IMR-90 (cell line): ENCODE measurements at regions not wholly inside any gene's neighbourhood (a gene's known extent, or its start where the extent isn't known, plus 50 kb on each side); places are given as distances from the start of the nearest gene placed in this dataset.

Source experiments
- ATAC-seq: fragments of 200-7000 bp; cut with Tn5 transposase; 2 replicates; pipeline ENCODE4 v1.9.1; 2020; ENCODE audit warnings: low read depth, mild to moderate bottlenecking, moderate library complexity
- BruUV-seq: library from RNA; stranded (reverse); fragments of 400-500 nt; replicated peaks from 2 replicates; lab custom pipeline; 2021; lab: Mats Ljungman, UMichigan
- CTCF ChIA-PET: fragments of 300-600 bp; formaldehyde crosslinking; extraction: SDS; loops from one replicate; lab custom pipeline; 2021; ENCODE audit warnings: antibody characterized with exemption; lab: Yijun Ruan, JAX
- POLR2A ChIA-PET: fragments of 300-600 bp; sonication (Branson Sonifier 250); formaldehyde crosslinking; loops from one replicate; lab custom pipeline; 2022; ENCODE audit warnings: antibody characterized with exemption; ENCODE audit not compliant: unreplicated experiment; lab: Charles Lee
- DNase-seq: peaks from one replicate; pipeline ENCODE4 v3.0.0; 2013
- H2AFZ ChIP-seq: replicated peaks from 2 replicates; pipeline ENCODE3; 2013; ENCODE audit warnings: low read length, mild to moderate bottlenecking; ENCODE audit not compliant: poor library complexity
- H2AK5ac ChIP-seq: 2 replicates; pipeline ENCODE4 v1.6.1; 2013; ENCODE audit warnings: low read depth, low read length, inconsistent platforms
- H2AK9ac ChIP-seq: replicated peaks from 2 replicates; pipeline ENCODE3; 2013; ENCODE audit warnings: mild to moderate bottlenecking, low read depth, low read length, moderate library complexity; ENCODE audit not compliant: poor library complexity
- H2BK120ac ChIP-seq: 2 replicates; pipeline ENCODE4 v1.6.1; 2013; ENCODE audit warnings: low read depth, low read length, inconsistent platforms
- H2BK15ac ChIP-seq: 3 replicates; pipeline ENCODE4 v1.6.1; 2013; ENCODE audit warnings: low read depth, low read length, inconsistent platforms
- H2BK20ac ChIP-seq: 2 replicates; pipeline ENCODE4 v1.6.1; 2013; ENCODE audit warnings: low read depth, mild to moderate bottlenecking, inconsistent platforms, low read length, moderate library complexity
- H2BK5ac ChIP-seq: 2 replicates; pipeline ENCODE4 v1.6.1; 2013; ENCODE audit warnings: mild to moderate bottlenecking, low read depth, low read length, inconsistent platforms; ENCODE audit not compliant: poor library complexity, severe bottlenecking
- H3K14ac ChIP-seq: replicated peaks from 2 replicates; pipeline ENCODE4 v1.6.1; 2013; ENCODE audit warnings: low read depth, low read length, inconsistent platforms
- H3K18ac ChIP-seq: 2 replicates; pipeline ENCODE4 v1.6.1; 2013; ENCODE audit warnings: low read depth, low read length, control low read depth
- H3K23ac ChIP-seq: 2 replicates; pipeline ENCODE4 v1.6.1; 2013; ENCODE audit warnings: low read depth, low read length, inconsistent platforms
- H3K27ac ChIP-seq: 2 replicates; pipeline ENCODE4 v1.5.1; 2013; ENCODE audit warnings: mild to moderate bottlenecking, control low read depth, low read length; ENCODE audit not compliant: insufficient read depth
- H3K27me3 ChIP-seq: 2 replicates; pipeline ENCODE4 v1.6.1; 2013; ENCODE audit warnings: low read length; ENCODE audit not compliant: control insufficient read depth, insufficient read depth
- H3K36me3 ChIP-seq: 2 replicates; pipeline ENCODE4 v1.6.1; 2013; ENCODE audit warnings: low read length, mixed read lengths; ENCODE audit not compliant: control insufficient read depth, insufficient read depth
- H3K4ac ChIP-seq: 2 replicates; pipeline ENCODE4 v1.6.1; 2013; ENCODE audit warnings: low read depth, low read length, inconsistent platforms
- H3K4me1 ChIP-seq: 2 replicates; pipeline ENCODE4 v1.6.1; 2013; ENCODE audit warnings: low read length, mixed read lengths; ENCODE audit not compliant: control insufficient read depth, insufficient read depth
- H3K4me2 ChIP-seq: 2 replicates; pipeline ENCODE4 v1.6.1; 2013; ENCODE audit warnings: low read depth, mild to moderate bottlenecking, control low read depth, low read length, moderate library complexity
- H3K4me3 ChIP-seq: 2 replicates; pipeline ENCODE4 v1.5.1; 2013; ENCODE audit warnings: low read depth, mild to moderate bottlenecking, control low read depth, low read length, moderate library complexity; ENCODE audit not compliant: insufficient read depth
- H3K56ac ChIP-seq: 2 replicates; pipeline ENCODE4 v1.6.1; 2013; ENCODE audit warnings: low read length, inconsistent platforms; ENCODE audit not compliant: insufficient read depth; ENCODE audit errors: extremely low read depth
- H3K79me1 ChIP-seq, 2 experiments: 2 replicates each; pipeline ENCODE4 v1.6.1; 2013; ENCODE audit warnings: low read length in 2 of 2, inconsistent platforms in 1 of 2, low read depth in 1 of 2
- H3K9ac ChIP-seq: 2 replicates; pipeline ENCODE4 v1.6.1; 2013; ENCODE audit warnings: low read depth, low read length, control low read depth
- H3K9me1 ChIP-seq: 2 replicates; pipeline ENCODE4 v1.6.1; 2013; ENCODE audit warnings: low read length, inconsistent platforms; ENCODE audit not compliant: insufficient read depth
- H3K9me3 ChIP-seq: 2 replicates; pipeline ENCODE4 v1.6.1; 2013; ENCODE audit warnings: low read length; ENCODE audit not compliant: control insufficient read depth, insufficient read depth
- H4K20me1 ChIP-seq: 2 replicates; pipeline ENCODE4 v1.6.1; 2013; ENCODE audit warnings: low read length, inconsistent platforms; ENCODE audit not compliant: insufficient read depth
- H4K5ac ChIP-seq: 2 replicates; pipeline ENCODE4 v1.6.1; 2013; ENCODE audit warnings: mild to moderate bottlenecking, low read depth, low read length, control low read depth
- H4K8ac ChIP-seq, 2 experiments: 2 replicates each; pipeline ENCODE4 v1.6.1; 2013; ENCODE audit warnings: low read depth in 2 of 2, low read length in 2 of 2, control low read depth in 1 of 2, inconsistent platforms in 1 of 2
- H4K91ac ChIP-seq: 2 replicates; pipeline ENCODE4 v1.6.1; 2013; ENCODE audit warnings: low read depth, low read length, inconsistent platforms; ENCODE audit not compliant: insufficient read depth
- POLR2A ChIP-seq: IDR thresholded peaks from 2 replicates; pipeline ENCODE4 v1.6.1; 2012; ENCODE audit warnings: mild to moderate bottlenecking, low read depth, low read length
- WGBS, 2 experiments: methylation state at CpG; one replicate each; pipeline versions ENCODE4 v1.1.5 to v1.1.7; 2013; ENCODE audit warnings: missing lambda C conversion rate in 2 of 2; ENCODE audit not compliant: insufficient read length in 1 of 2; ENCODE audit errors: extremely low coverage in 2 of 2; 5-methylcytosine and 5-hydroxymethylcytosine counted together
- dilution Hi-C: fragments of 300-500 bp; cut with HindIII; formaldehyde crosslinking; loops from one replicate; pipeline ENCODE4 v1.14.3; 2018; ENCODE audit warnings: low sequenced_read_pairs; ENCODE audit not compliant: unreplicated experiment
- in situ Hi-C: fragments of 300-500 bp; cut with MboI; formaldehyde crosslinking; loops from 3 replicates; pipeline ENCODE4 v1.14.3; 2019; ENCODE audit warnings: low sequenced_read_pairs, inconsistent platforms, mixed read lengths
- intact Hi-C: fragments of 100-400 bp; cut with micrococcal nuclease; formaldehyde crosslinking; loops from 2 replicates; pipeline ENCODE4 v1.10.0; 2022

- ATAC-seq (no peak), DNase-seq (no peak)
- Histone ChIP-seq H3K79me1 (no peaks in the 10 kb centered on the region), H3K14ac (no peak overlapping the region), H3K4me3 (no peak overlapping the region), H3K27me3 (no peaks in the 10 kb centered on the region), H3K4me2 (no peak overlapping the region), H4K20me1 (no peaks in the 10 kb centered on the region), H3K9me3 (0 out of 2 replicates have a peak, but pooled peaks cover 3% of the 10 kb centered on the region), H3K9ac (no peak overlapping the region), H2BK5ac (no peak overlapping the region), H3K27ac (no peak overlapping the region), H2AK9ac (no peak overlapping the region), H3K4ac (no peak overlapping the region), H3K9me1 (no peaks in the 10 kb centered on the region), H4K5ac (no peak overlapping the region), H2AFZ (no peak overlapping the region), H2AK5ac (no peak overlapping the region), H3K56ac (no peak overlapping the region), H2BK20ac (no peak overlapping the region), H4K91ac (no peak overlapping the region), H3K23ac (no peak overlapping the region), H3K18ac (no peak overlapping the region), H2BK120ac (no peak overlapping the region), H4K8ac (no peak overlapping the region), H3K4me1 (no peaks in the 10 kb centered on the region), H3K36me3 (no peaks in the 10 kb centered on the region), H2BK15ac (no peak overlapping the region)
- dilution Hi-C loops (no loop called here), in situ Hi-C loops (no loop called here), intact Hi-C loops (loop anchor here (10.0 kb wide), 1 partner anchor 1011 kb away; no protein-coding TSS in a partner anchor)
- no TSS peak for BruUV-seq
- TF ChIP-seq POLR2A = no peak
- POLR2A ChIA-PET = no interaction called here
- CTCF ChIA-PET = no interaction called here
- 100% methylated on average over 1 of the region's 2 CpGs; no CpG with 5 or more reads in 1 of the 2 experiments for WGBS, 2 experiments
Measured at GRCh38 chr16:59193637-59194036, 459.5 kb upstream of the GOT2 start.
